ENCODE measurements at regions not wholly inside any gene's neighbourhood (a gene's known extent, or its start where the extent isn't known, plus 50 kb on each side); places are given as distances from the start of the nearest gene placed in this dataset.

- TF ChIP-seq POLR2AphosphoS5 (IDR thresholded peaks at IDR 0.05) (no peak), CTCF (IDR thresholded peaks at IDR 0.05) (no peak)
These were observed 328.8 kb downstream of the ADAM29 start for GRCh38 chr4:175246941-175247340.

All from upper lobe of left lung (tissue), 4 donors.